ENCODE measurements at regions not wholly inside any gene's neighbourhood (a gene's known extent, or its start where the extent isn't known, plus 50 kb on each side); places are given as distances from the start of the nearest gene placed in this dataset.

DNA sequence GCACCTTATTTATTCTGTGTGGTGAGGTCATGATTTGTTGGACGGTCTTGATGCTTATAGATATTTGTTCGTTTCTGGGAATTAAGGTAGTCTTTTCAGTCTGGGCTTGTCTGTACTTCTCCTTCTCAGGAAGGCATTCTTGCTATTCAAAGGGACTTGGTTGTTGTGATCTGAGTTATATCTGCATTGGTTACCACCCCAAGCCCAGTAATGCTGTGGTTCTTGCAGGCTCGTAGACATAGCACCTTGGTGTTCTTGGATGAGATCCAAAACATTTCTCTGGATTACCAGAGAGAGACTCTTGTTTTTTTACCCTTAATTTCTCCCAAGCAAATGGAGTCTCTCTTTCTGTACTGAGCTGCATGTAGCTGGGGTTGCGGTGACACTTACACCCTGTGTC lies 128.0 kb upstream of the CBLB start:
- DNase-seq (ENCODE audit: low spot score) (no peak), ATAC-seq (ENCODE audit: low read depth) (no peak)
- Histone ChIP-seq H3K27ac (ENCODE audit: poor library complexity, severe bottlenecking) (peak overlapping the region; percentile 87), H3K4me3 (ENCODE audit: severe bottlenecking) (no peak overlapping the region), H3K27me3 (ENCODE audit: insufficient read depth, poor library complexity, severe bottlenecking) (no peaks in the 10 kb centered on the region), H3K9me3 (ENCODE audit: severe bottlenecking) (no peaks in the 10 kb centered on the region), H3K36me3 (ENCODE audit: low read depth) (no peaks in the 10 kb centered on the region), H3K4me1 (ENCODE audit: insufficient read depth, poor library complexity, severe bottlenecking) (peaks cover 8% of the 10 kb centered on the region)
- TF ChIP-seq, protein P1, sequence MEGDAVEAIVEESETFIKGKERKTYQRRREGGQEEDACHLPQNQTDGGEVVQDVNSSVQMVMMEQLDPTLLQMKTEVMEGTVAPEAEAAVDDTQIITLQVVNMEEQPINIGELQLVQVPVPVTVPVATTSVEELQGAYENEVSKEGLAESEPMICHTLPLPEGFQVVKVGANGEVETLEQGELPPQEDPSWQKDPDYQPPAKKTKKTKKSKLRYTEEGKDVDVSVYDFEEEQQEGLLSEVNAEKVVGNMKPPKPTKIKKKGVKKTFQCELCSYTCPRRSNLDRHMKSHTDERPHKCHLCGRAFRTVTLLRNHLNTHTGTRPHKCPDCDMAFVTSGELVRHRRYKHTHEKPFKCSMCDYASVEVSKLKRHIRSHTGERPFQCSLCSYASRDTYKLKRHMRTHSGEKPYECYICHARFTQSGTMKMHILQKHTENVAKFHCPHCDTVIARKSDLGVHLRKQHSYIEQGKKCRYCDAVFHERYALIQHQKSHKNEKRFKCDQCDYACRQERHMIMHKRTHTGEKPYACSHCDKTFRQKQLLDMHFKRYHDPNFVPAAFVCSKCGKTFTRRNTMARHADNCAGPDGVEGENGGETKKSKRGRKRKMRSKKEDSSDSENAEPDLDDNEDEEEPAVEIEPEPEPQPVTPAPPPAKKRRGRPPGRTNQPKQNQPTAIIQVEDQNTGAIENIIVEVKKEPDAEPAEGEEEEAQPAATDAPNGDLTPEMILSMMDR (IDR thresholded peaks at IDR 0.05; ENCODE audit: poor library complexity, severe bottlenecking) = no peak

DNA sequence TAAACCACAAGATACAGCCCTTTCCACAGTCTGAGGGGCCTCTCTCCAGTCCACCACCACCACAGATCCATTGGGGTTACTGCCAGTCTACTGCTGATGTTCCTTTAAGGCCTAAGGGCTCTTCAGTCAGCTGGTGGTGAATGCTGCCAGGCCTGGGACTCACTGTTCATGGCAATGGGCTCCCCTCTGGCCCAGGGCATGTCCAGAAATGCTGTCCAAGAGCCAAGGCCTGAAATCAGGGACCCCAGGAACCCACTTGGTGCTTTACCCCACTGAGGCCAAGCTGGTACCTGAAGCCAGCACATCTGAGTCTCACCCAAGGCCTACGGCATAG lies 128.6 kb upstream of the CBLB start:
- no peak overlapping the region for H3K4me3 ChIP-seq (ENCODE audit: severe bottlenecking)
- H3K4me1 ChIP-seq (ENCODE audit: insufficient read depth, poor library complexity, severe bottlenecking) = peaks cover 8% of the 10 kb centered on the region
- H3K9me3 ChIP-seq (ENCODE audit: severe bottlenecking) = no peaks in the 10 kb centered on the region
- ATAC-seq (ENCODE audit: low read depth) (no peak), DNase-seq (ENCODE audit: low spot score) (no peak)
- TF ChIP-seq, protein P1 (IDR thresholded peaks at IDR 0.05; ENCODE audit: poor library complexity, severe bottlenecking) = no peak
- no peaks in the 10 kb centered on the region for H3K27me3 ChIP-seq (ENCODE audit: insufficient read depth, poor library complexity, severe bottlenecking)
- H3K27ac ChIP-seq (ENCODE audit: poor library complexity, severe bottlenecking) = peak overlapping the region; percentile 87
- no peaks in the 10 kb centered on the region for H3K36me3 ChIP-seq (ENCODE audit: low read depth)

DNA sequence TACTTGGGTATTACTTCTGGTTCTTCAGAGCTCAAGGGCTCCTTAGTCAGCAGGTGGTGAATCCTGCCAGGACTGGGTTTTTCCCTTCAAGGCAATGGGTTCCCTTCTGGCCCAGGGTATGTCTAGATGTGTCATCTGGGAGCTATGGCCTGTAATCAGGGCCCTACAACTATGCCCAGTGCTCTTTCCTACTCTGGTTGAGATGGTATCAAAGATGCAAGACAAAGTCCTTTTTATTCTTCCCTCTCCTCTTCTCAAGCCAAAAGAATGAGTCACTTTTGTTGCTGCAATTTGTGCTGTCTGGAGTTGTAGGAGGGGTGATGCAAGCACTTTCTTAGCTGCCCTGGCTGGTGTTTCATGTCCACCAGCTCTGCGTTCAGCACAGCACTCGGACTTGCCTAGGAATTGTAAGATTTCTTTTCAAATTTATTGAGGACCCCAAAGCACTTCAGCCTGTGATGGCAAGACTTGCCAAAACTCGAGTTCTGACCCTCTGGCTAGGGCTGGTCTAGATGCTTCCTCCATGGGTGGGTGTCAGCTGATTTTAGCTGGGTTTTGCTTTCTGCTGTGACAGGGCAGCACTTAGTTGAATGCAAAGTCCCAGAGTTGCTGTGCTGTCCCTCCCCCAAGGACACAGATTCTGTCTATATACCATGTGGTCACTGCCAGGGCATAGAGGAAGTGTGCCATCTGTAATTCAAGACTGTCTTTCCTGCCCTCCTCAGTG lies 129.2 kb upstream of the CBLB start:
- TF ChIP-seq, protein P1 (IDR thresholded peaks at IDR 0.05; ENCODE audit: poor library complexity, severe bottlenecking) = no peak
- DNase-seq (ENCODE audit: low spot score) = peak; percentile 60

DNA sequence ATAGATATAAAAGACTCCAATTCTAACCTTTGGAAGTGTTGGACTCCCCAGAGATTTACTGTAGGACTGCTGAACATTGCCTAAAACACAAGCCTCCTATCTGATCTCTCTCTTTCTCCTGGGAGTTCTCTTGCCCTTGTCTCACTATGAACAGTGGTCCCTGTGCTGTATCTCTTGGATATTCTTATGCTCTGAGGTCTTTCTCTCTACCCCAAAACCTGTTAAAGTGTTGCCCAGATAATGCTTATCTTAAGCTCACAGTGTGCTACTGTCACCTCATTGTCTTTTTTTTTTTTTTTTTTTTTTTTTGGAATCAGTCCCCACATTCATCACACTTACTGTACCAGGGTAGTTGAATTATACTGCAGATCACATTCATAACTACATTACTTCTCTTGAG lies 131.0 kb upstream of the CBLB start:
- Histone ChIP-seq H3K27me3 (ENCODE audit: insufficient read depth, poor library complexity, severe bottlenecking) (no peaks in the 10 kb centered on the region), H3K9me3 (ENCODE audit: severe bottlenecking) (no peaks in the 10 kb centered on the region), H3K4me3 (ENCODE audit: severe bottlenecking) (no peak overlapping the region), H3K4me1 (ENCODE audit: insufficient read depth, poor library complexity, severe bottlenecking) (peaks cover 19% of the 10 kb centered on the region), H3K36me3 (ENCODE audit: low read depth) (no peaks in the 10 kb centered on the region), H3K27ac (ENCODE audit: poor library complexity, severe bottlenecking) (no peak overlapping the region)
- TF ChIP-seq, protein P1 (IDR thresholded peaks at IDR 0.05; ENCODE audit: poor library complexity, severe bottlenecking) = no peak
- no peak for ATAC-seq (ENCODE audit: low read depth)
- DNase-seq (ENCODE audit: low spot score) = no peak

More for the DNA sequence above, 129.2 kb upstream of the CBLB start:
- H3K36me3 ChIP-seq (ENCODE audit: low read depth) = no peaks in the 10 kb centered on the region
- H3K27me3 ChIP-seq (ENCODE audit: insufficient read depth, poor library complexity, severe bottlenecking) = no peaks in the 10 kb centered on the region
- H3K9me3 ChIP-seq (ENCODE audit: severe bottlenecking) = no peaks in the 10 kb centered on the region
- H3K4me3 ChIP-seq (ENCODE audit: severe bottlenecking) = no peak overlapping the region
- ATAC-seq (ENCODE audit: low read depth) = peak; percentile 95
- peaks cover 8% of the 10 kb centered on the region for H3K4me1 ChIP-seq (ENCODE audit: insufficient read depth, poor library complexity, severe bottlenecking)
- peak overlapping the region; percentile 87 for H3K27ac ChIP-seq (ENCODE audit: poor library complexity, severe bottlenecking)

DNA sequence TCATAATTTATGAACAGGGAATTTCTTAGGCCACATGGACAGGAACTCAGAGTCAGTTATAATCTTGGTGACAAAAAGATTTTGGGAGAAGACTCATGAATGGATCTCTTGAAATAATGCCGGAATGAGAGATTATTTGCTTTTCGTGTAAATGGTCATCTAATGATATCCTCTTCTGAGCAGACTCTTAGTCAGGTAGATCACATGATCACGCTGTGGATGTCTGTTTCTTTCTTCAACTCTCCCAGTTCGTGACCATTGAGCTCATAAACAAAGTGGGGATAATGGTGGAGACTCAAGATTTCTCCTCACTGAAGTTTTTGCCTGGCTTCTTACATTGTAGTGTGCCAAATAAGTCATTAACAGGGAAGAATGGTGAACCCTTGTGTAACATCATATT lies 133.1 kb upstream of the CBLB start:
- Histone ChIP-seq H3K27me3 (ENCODE audit: insufficient read depth, poor library complexity, severe bottlenecking) (no peaks in the 10 kb centered on the region), H3K4me3 (ENCODE audit: severe bottlenecking) (no peak overlapping the region), H3K9me3 (ENCODE audit: severe bottlenecking) (no peaks in the 10 kb centered on the region), H3K36me3 (ENCODE audit: low read depth) (no peaks in the 10 kb centered on the region), H3K4me1 (ENCODE audit: insufficient read depth, poor library complexity, severe bottlenecking) (peaks cover 35% of the 10 kb centered on the region), H3K27ac (ENCODE audit: poor library complexity, severe bottlenecking) (no peak overlapping the region)
- TF ChIP-seq, protein P1 (IDR thresholded peaks at IDR 0.05; ENCODE audit: poor library complexity, severe bottlenecking) = no peak
- DNase-seq (ENCODE audit: low spot score) (no peak), ATAC-seq (ENCODE audit: low read depth) (no peak)
